Stimulated activated CD8-positive, alpha-beta memory T cell treated with anti-CD3 and anti-CD28 coated beads, Interleukin-7, amount 100 ng/mL, for 1 hour (primary cell): ENCODE measurements at regions not wholly inside any gene's neighbourhood (a gene's known extent, or its start where the extent isn't known, plus 50 kb on each side); places are given as distances from the start of the nearest gene placed in this dataset.

Experiments used
- DNase-seq, 2 donors: peaks; one replicate each; pipeline ENCODE4 v3.0.0-alpha.2; 2020; ENCODE audit warnings: low read depth in 2 of 2

- no peak for DNase-seq
Measured at GRCh38 chr12:90151491-90152015, 442.9 kb upstream of the ATP2B1 start.

GRCh38 chr12:90149453-90149852 lies 440.8 kb upstream of the ATP2B1 start:
- DNase-seq, result no peak

- DNase-seq, result no peak
Measured at GRCh38 chr12:90129366-90130030, 420.9 kb upstream of the ATP2B1 start.

- no peak for DNase-seq
Measured at GRCh38 chr12:90128526-90128925, 419.9 kb upstream of the ATP2B1 start.

GRCh38 chr12:90126125-90126524 lies 417.5 kb upstream of the ATP2B1 start:
- DNase-seq, result no peak

GRCh38 chr12:90124914-90125313 lies 416.3 kb upstream of the ATP2B1 start:
- DNase-seq, result no peak

- no peak for DNase-seq
Measured at GRCh38 chr12:90124289-90124688, 415.7 kb upstream of the ATP2B1 start.

- DNase-seq, result no peak
Measured at GRCh38 chr12:90122681-90123080, 414.0 kb upstream of the ATP2B1 start.

GRCh38 chr12:90120627-90121026 lies 412.0 kb upstream of the ATP2B1 start:
- no peak for DNase-seq

GRCh38 chr12:90112666-90113065 lies 404.0 kb upstream of the ATP2B1 start:
- DNase-seq, result no peak

- no peak for DNase-seq
Measured at GRCh38 chr12:90111791-90112580, 403.3 kb upstream of the ATP2B1 start.

- no peak for DNase-seq
Measured at GRCh38 chr12:90106568-90106967, 397.9 kb upstream of the ATP2B1 start.

- DNase-seq, result no peak
Measured at GRCh38 chr12:90102957-90103652, 394.5 kb upstream of the ATP2B1 start.

- no peak for DNase-seq
Measured at GRCh38 chr12:90100579-90100978, 391.9 kb upstream of the ATP2B1 start.

GRCh38 chr12:90099288-90099687 lies 390.6 kb upstream of the ATP2B1 start:
- DNase-seq, result no peak

- DNase-seq, result no peak
Measured at GRCh38 chr12:90098132-90098779, 389.6 kb upstream of the ATP2B1 start.

- DNase-seq, result no peak
Measured at GRCh38 chr12:90091809-90092208, 383.2 kb upstream of the ATP2B1 start.

- no peak for DNase-seq
Measured at GRCh38 chr12:90090929-90091651, 382.5 kb upstream of the ATP2B1 start.

- DNase-seq, result no peak
Measured at GRCh38 chr12:90086281-90086680, 377.6 kb upstream of the ATP2B1 start.

GRCh38 chr12:90085494-90086274 lies 377.0 kb upstream of the ATP2B1 start:
- no peak for DNase-seq

- no peak for DNase-seq
Measured at GRCh38 chr12:90084018-90084417, 375.4 kb upstream of the ATP2B1 start.
